T-helper 2 cell treated with Interferon-gamma antibody and Interleukin-4, amounts not matched to agents 100 ng/mL and 5 ng/mL, for 36 hours (primary cell): ENCODE measurements at regions not wholly inside any gene's neighbourhood (a gene's known extent, or its start where the extent isn't known, plus 50 kb on each side); places are given as distances from the start of the nearest gene placed in this dataset.
"Not testable (repeated sequence)": the region's sequence is repeated elsewhere in the genome, so short reads cannot be mapped to it uniquely, and the experiment has no call there.

ENCODE experiments used
- intact Hi-C: fragments of 100-400 bp; cut with micrococcal nuclease; formaldehyde crosslinking; loops from one replicate; pipeline ENCODE4 v1.15.1; 2023

- intact Hi-C loops: no loop called here
Measured at GRCh38 chr14:71426001-71426400, 506.2 kb upstream of the RGS6 start.

GRCh38 chr14:71429902-71430301, 502.3 kb upstream of the RGS6 start:
- intact Hi-C loops: no loop called here

GRCh38 chr14:71430321-71430677, 501.9 kb upstream of the RGS6 start:
- intact Hi-C loops: no loop called here

DNA sequence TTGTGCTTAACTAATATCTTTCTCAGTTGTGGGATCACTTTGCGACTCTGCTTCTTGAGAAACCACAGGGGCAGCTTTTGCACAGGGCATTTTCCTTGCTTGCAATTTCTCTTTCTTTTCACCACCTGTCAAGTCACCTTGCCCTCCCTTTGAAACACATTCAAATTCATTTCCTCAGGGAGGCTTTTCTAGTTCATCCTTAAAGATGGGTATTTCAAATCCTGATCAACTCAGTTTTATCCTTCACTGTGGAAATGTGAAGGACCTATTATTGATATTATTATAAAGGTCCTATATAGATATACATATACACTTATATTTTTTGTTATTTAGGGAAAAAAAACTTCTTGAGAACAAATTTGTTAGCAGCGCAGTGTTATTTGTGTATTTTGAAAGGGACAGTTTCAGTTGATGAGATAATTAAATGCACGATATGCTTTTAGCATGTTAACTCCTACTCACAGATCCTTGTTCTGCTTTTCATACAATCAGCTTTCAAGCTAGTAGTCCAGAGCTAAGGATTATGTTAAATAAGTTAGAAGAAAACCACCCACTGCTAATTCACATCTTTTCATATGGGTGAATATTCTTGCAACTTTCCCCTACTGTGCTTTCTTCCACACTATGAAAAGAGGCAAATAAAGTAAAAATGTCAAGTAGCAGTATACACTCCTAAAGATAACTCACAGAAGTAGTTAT, 501.4 kb upstream of the RGS6 start:
- intact Hi-C loops: no loop called here

- intact Hi-C loops: no loop called here
Measured at GRCh38 chr14:71432334-71433110, 499.7 kb upstream of the RGS6 start.

- intact Hi-C loops: no loop called here
Measured at GRCh38 chr14:71433303-71433702, 498.9 kb upstream of the RGS6 start.

DNA sequence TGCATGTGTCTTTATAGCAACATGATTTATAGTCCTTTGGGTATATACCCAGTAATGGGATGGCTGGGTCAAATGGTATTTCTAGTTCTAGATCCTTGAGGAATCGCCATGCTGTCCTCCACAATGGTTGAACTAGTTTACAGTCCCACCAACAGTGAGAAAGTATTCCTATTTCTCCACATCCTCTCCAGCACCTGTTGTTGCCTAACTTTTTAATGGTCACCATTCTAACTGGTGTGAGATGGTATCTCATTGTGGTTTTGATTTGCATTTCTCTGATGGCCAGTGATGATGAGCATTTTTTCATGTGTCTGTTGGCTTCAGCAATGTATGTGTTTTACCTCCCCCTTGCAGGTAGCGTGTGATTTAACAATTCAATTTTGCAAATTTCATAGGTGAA, 496.6 kb upstream of the RGS6 start:
- intact Hi-C loops: not testable (repeated sequence)

GRCh38 chr14:71437870-71438269, 494.4 kb upstream of the RGS6 start:
- intact Hi-C loops: no loop called here

- intact Hi-C loops: no loop called here
Measured at GRCh38 chr14:71438684-71439083, 493.5 kb upstream of the RGS6 start.

- intact Hi-C loops: no loop called here
Measured at GRCh38 chr14:71441126-71441525, 491.1 kb upstream of the RGS6 start.

DNA sequence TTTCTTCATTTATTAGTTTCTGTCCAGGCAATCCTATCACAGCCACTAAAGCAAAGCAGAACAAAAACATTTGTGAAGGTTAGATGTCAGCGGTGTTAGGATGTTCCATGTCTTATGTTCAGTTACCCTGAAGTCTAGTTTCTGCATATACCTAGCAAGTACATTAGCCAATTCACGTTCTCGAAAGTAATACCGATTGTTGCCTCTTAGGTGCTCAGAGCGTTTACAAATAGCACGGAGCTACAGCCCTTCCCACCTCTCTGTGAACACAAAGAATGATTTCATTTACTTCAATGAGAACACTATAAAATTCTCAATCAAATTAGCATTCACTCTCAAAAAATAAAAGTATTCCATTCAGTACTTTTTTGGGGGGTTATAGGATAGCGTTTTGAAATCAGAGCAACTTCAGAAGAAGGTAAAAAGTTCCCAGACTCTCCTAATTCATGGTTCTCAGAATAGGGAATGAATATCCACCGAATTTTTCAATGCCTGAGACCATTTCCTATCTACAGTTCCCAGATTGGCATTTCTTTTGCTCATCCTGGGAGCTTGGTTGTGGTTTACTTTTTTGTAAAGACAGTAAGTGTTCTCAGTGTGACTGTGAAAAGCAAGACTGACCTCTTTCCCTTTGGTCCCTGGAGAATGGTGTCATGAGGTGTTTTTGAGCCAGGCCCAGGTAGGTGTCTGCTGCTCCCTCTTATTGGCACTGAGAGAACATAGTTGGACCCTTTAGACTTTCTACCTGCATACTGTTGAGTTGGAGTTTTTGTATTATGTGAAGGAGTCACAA, 488.0 kb upstream of the RGS6 start:
- intact Hi-C loops: no loop called here

- intact Hi-C loops: no loop called here
Measured at GRCh38 chr14:71448431-71449315, 483.6 kb upstream of the RGS6 start.

- intact Hi-C loops: no loop called here
Measured at GRCh38 chr14:71449316-71450055, 482.7 kb upstream of the RGS6 start.

DNA sequence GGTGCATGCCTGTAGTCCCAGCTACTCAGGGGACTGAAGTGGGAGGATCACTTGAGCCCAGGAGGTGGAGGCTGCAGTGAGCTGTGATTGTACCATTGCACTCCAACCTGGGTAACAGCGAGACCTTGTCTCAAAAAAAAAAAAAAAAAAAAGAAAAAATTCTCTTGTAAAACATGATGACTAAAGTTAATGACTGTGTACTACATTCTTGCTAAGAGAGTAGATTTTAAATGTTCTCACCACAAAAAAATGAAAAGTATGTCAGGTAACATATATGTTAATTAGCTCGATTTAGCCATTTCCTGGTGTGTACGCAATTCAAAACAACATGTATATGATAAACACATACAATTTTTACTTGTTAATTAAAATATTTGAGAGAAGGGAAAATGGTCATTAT, 480.7 kb upstream of the RGS6 start:
- intact Hi-C loops: no loop called here

DNA sequence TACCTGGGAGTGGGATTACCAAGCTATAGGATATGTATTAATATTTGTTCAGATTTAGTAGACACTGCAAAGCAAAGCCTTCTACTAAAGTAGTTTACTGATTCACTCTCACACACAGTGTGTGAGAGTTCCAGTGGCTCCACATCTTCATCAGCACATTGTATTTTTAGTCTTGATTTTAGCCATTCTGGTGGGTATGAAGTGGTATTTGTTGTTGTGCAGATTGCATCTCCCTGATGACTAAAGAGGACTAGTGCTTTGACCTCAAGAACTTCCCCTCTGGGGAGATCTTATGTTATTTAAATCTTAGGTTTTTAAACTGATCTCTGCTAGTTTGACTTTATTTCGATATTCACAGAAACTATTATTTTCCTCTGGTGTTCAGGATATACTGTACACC, 479.7 kb upstream of the RGS6 start:
- intact Hi-C loops: no loop called here

GRCh38 chr14:71452987-71453386, 479.2 kb upstream of the RGS6 start:
- intact Hi-C loops: no loop called here

GRCh38 chr14:71454010-71454409, 478.2 kb upstream of the RGS6 start:
- intact Hi-C loops: no loop called here

- intact Hi-C loops: no loop called here
Measured at GRCh38 chr14:71454513-71455332, 477.5 kb upstream of the RGS6 start.

- intact Hi-C loops: no loop called here
Measured at GRCh38 chr14:71460091-71460490, 472.1 kb upstream of the RGS6 start.

DNA sequence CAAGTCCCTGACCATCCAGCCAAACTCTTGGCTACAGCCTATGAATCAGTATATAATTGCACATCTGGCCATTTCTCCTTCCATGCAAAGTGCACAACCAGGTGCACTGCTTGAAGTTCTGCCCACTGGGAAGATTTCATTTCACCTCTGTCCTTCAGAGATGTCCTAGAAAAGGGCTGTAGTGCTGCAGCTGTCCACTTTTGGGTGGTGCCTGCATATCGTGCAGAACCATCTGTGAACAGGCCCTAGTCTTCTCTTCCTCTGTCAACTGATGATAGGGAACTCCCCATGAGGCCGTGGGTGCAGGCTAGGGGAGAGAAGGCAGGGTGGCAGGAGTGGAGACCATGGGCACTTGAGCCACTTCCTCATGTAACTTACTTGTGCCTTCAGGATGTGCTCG, 470.6 kb upstream of the RGS6 start:
- intact Hi-C loops: not testable (repeated sequence)
